HG03103 (cell line): ENCODE measurements at regions not wholly inside any gene's neighbourhood (a gene's known extent, or its start where the extent isn't known, plus 50 kb on each side); places are given as distances from the start of the nearest gene placed in this dataset.
A peak's percentile ranks its signal among the peaks of the same experiment; 100 is the strongest.

ENCODE experiments used
- ATAC-seq: cut with Tn5 transposase; IDR thresholded peaks from one replicate; pipeline ENCODE4 v1.9.1; 2021; ENCODE audit warnings: low read depth; ENCODE audit not compliant: unreplicated experiment

DNA sequence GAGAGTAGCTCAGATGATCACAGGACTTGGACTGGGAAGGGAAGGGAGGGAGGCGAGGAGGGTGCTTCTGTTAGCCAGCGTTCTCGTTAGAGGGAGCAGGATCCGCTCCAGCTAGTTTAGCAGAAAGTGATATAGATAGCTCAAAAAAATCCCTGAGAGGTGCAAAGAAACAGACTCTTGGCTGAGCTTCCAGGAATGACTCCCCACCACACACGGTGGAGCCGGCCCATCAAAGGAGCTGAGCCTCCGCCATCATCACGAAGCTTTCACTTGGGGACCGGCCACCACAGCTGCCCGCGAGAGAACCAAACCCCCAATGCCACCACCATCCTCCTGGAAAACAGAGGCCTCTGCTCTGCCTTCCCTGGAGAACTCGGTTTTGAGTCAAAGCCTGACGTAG is 124.6 kb upstream of the BCL2L14 start:
- no peak for ATAC-seq

DNA sequence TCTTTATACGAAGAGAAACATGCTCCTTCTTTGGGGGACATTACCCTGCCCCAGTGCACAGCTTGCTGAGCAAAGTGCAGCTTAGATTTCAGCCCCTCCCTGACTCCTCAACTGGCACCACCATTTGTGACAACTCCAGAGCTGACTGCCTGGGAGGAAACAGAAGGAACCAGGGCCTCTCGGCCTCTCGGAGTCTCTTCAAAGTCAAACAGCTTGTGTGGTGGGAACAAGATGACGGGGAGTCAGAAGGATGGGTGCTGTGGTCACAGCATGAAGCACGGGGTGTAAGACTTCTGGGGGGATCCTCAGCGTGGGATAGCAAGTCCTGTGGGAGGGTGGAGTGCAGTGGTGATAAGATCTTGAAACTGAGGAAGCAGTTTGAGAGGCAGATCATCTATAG is 123.5 kb upstream of the BCL2L14 start:
- ATAC-seq, result no peak

DNA sequence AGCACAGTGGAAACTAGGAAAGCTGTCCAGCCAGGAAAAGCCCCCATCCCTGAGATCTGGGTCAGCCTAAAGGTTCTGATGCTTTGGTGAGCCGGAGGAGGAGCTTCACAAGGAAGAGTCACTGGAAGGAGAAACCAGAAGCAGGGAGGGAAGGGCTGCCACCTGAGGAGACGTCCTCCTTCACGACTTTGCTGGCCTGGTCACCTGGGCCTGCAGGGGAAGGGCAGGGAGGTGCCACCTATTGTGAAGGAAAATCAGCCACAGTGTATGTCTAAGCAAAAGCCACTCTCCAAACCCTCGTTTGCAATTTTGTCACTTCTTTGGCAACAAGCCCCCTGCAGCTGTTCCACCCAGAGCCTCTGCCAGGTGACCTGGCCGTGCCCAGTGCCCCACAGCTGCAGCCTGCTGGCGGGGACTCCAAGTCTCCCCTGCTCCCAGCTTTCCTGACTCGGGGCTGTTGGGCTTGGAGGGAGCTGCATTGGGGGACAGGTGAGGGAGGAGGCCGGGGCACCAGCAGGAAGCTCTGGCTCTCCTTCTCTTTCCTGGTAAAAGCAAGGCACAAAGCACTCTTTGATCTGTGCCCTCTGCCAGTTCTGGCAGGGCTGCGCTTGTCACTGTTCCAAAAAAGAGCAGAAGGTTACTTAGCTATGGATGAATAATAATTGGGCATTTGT is 120.9 kb upstream of the BCL2L14 start:
- ATAC-seq, result no peak

- ATAC-seq, result no peak
Measured at GRCh38 chr12:11951209-11951608, 119.5 kb upstream of the BCL2L14 start.

DNA sequence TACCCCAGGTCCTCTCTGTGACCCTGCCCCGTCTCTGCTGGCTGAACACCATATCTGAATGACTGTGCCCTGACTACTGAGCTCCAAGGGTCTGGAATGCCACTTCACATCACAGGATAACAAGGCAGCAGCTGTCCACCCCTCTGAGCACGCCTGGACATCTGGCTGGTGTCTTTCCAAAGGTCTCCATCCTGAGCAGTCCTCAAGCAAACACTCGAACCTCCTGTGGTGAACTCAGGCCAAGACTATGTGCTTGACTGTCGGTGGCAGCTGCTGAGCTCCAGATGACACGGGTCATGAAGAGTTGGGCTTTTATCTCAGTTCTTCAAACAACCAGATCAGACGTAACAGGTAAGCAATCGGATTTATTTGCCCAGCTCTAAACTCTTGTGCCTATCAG is 117.2 kb upstream of the BCL2L14 start:
- no peak for ATAC-seq

DNA sequence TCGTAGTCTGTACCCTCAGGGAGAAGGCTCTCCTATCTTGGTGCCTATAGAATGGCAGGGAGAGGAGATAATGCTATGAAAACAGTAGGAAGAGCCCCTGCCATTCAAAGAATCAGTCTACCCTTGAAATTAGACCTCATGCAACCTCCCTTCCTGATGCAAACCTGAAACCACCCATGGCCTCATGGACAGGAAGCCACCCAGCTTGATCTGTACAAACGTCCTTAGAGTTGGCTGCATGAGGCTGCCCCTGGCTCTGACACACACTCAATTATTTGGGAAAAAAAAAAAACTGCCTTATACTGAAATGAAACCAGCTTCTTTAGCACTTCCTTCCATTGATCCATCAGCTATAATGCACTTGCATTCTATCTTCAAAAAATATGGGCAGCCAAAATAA is 116.6 kb upstream of the BCL2L14 start:
- ATAC-seq, result no peak

DNA sequence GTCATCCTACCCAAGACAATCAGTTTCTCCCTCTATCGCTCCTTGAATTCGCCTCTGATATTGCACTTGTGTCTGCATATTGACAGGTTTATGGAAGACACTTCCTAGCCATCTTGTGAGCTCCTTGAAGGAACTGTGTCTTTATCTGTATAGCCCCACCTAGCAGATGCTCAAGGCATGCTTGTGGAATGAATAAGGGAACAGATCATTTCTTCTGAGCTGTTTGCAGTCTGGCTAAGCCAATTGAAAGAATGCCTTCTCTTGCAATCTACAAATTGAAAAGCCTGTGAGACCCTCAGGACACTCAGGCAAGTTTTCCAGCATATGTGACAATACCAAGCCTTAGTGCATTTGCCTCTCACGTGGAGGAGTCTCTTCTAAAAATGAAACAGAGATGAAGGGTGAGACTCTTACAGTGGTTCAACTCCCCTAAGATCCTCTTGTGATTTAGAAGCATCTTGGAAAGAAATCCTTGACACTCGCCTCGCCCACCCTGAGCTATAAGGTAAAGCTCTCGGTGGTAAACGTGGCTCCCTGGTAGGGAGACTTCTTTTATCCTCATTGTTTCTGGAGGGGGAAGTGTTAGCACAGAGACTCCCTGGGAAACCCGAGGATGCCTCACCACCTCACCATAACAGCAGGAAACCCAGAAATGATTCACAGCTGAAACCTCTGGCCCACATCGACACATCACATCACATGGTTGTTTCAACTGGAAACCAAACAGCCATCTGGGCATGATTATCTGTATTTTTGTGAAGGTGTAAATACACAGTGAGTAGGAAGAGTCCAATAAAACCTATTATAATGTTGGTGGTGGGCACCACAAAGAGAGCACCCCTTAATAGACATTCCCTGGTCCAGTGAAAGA is 112.3 kb upstream of the BCL2L14 start:
- no peak for ATAC-seq

- no peak for ATAC-seq
Measured at GRCh38 chr12:11959117-11959823, 111.5 kb upstream of the BCL2L14 start.

DNA sequence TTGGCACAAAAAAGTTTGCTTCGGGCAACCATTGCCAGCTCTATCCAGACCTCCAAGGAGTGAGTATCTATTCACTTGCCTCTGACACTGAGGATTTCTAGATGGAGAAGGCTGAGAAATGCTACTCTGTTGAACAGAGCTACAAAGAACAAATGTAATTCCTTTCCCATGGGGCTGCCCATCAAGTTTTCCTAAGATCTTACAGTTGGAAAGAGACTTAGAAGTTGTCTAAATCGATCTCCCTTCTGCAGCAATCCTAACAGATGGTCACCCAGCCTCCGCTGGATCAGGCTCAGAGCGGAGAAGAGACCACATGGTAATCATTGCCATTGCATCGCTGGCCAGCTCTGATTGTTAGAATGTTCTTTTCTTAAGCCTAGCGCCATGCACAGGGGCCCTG is 110.1 kb upstream of the BCL2L14 start:
- no peak for ATAC-seq

GRCh38 chr12:11961686-11962085 is 109.1 kb upstream of the BCL2L14 start:
- ATAC-seq, result no peak

DNA sequence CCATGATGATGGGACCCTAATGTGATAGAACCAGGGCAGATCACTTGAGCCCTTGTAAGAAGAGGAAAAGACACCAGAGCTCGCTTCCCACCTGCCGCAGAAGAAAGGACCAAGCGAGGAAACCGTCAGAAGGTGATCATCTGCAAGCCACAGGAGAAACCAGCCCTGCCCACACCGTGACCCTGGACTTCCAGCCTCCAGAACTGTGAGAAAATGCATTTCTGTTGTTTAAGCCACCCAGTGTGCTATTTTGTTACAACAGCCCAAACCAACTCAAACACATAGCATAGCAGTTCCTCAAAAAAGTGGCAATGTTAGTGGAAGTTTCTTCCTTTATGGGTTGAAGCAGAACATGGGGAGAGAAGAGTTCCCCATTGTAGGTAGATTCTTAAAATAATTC is 107.9 kb upstream of the BCL2L14 start:
- ATAC-seq, result no peak

DNA sequence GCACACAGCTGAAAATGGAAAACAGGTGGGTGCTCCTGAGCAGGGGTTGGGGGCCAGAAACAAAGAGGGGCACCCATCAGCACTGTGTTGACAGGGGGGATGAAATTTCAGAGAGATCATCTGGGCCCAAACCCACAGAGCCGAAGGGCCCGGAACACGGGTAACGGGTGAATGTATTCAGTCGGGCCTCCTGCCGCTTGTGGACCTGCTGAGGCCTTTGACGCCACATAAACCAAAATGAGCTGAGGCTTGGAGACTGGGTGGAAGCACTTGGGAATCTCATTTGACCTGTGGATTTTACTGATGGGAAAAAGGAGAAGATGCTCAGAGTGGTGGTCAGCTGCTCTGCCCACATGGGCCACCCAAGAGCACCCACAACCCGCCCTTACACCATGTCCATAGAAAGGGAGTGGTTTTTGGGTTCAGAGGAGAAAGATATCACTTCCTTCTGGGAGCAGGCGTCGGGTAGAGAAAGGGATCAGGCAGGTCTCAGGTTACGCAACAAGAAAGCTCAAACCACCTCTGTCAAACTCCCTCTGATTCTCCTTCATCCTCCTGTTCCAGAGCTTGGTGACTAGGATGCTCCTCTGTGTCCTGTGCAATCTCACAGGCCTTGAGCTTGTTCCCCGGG is 106.8 kb upstream of the BCL2L14 start:
- ATAC-seq, result no peak

GRCh38 chr12:11965258-11965910 is 105.4 kb upstream of the BCL2L14 start:
- ATAC-seq, result no peak

GRCh38 chr12:11967376-11968047 is 103.2 kb upstream of the BCL2L14 start:
- no peak for ATAC-seq

DNA sequence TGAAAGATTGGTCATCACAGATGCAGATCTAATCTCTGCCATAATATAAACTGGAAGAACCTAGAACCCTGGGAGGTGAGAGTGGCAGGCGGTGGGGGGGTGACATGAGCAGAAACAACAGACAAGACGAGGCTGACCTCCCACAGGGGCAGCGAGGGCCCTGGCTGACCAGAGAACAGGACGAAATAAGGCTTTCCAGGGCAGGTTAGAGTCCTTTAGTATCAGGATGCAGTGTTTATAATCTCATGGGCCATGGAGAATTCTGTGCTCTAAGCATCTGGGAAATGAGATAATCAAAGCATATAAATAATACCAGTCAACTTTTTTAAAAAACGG is 102.7 kb upstream of the BCL2L14 start:
- ATAC-seq, result no peak

GRCh38 chr12:11968516-11968915 is 102.2 kb upstream of the BCL2L14 start:
- no peak for ATAC-seq

- peak; percentile 70 for ATAC-seq
Measured at GRCh38 chr12:11969437-11970154, 101.1 kb upstream of the BCL2L14 start.

DNA sequence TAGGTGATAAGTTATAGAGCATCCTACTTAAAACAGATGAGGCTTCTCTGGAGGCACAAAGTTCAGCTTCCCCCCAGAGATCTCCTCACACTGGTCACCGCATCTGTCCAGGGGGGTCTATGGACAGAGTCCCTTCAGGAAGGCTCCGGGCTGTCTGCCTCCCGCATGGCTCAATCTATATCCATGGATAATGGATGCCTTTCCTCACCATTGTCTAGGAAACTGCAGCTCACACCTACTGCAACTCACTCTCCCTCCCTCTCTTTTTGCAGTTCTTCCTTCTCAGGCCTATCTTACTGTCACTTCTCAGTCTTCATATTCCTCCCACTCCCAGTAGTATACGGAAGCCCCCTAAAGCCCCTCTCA is 100.6 kb upstream of the BCL2L14 start:
- no peak for ATAC-seq

GRCh38 chr12:11973396-11973795 is 97.3 kb upstream of the BCL2L14 start:
- no peak for ATAC-seq

GRCh38 chr12:11976005-11976404 is 94.7 kb upstream of the BCL2L14 start:
- ATAC-seq, result no peak
